ENCODE measurements at regions not wholly inside any gene's neighbourhood (a gene's known extent, or its start where the extent isn't known, plus 50 kb on each side); places are given as distances from the start of the nearest gene placed in this dataset.

GRCh38 chr1:80211691-80212380 lies 1205.3 kb upstream of the ADGRL4 start:
- DNase-seq: no peak
- Histone ChIP-seq H3K4me3 (ENCODE audit: low read depth, low read length) (no peak overlapping the region), H3K4me1 (no peaks in the 10 kb centered on the region), H3K9me3 (no peaks in the 10 kb centered on the region), H3K27me3 (replicated peaks; ENCODE audit: control insufficient read depth, insufficient read depth, low read length) (no peaks in the 10 kb centered on the region), H3K36me3 (ENCODE audit: control insufficient read depth, insufficient read depth, low read length) (no peaks in the 10 kb centered on the region)
- intact Hi-C loops (cut with micrococcal nuclease; ENCODE audit: unreplicated experiment): no loop called here
- H3K4me1 Mint-ChIP-seq (ENCODE audit: low read depth, unreplicated experiment): no peaks in the 10 kb centered on the region
- H3K4me3 Mint-ChIP-seq (ENCODE audit: unreplicated experiment): no peak overlapping the region
- no peak overlapping the region for H3K27ac Mint-ChIP-seq (ENCODE audit: unreplicated experiment)
- POLR2A ChIA-PET: no interaction called here
- no peaks in the 10 kb centered on the region for H3K36me3 Mint-ChIP-seq (ENCODE audit: insufficient read depth, unreplicated experiment)
- no peaks in the 10 kb centered on the region for H3K27me3 Mint-ChIP-seq (ENCODE audit: insufficient read depth, unreplicated experiment)
- TF ChIP-seq CTCF (IDR thresholded peaks at IDR 0.05; ENCODE audit: insufficient read depth in 1 of 2, low read depth in 1 of 2, low read length in 1 of 2, severe bottlenecking in 1 of 2, unreplicated experiment in 1 of 2): no peak
- H3K9me3 Mint-ChIP-seq (ENCODE audit: unreplicated experiment): no peaks in the 10 kb centered on the region
- CTCF ChIA-PET: no interaction called here
- no TSS peak for BruUV-seq (replicated peaks)

GRCh38 chr1:80202118-80202517 lies 1195.6 kb upstream of the ADGRL4 start:
- Mint-ChIP-seq H3K36me3 (ENCODE audit: insufficient read depth, unreplicated experiment) (no peaks in the 10 kb centered on the region), H3K27me3 (ENCODE audit: insufficient read depth, unreplicated experiment) (no peaks in the 10 kb centered on the region), H3K4me1 (ENCODE audit: low read depth, unreplicated experiment) (no peaks in the 10 kb centered on the region), H3K9me3 (ENCODE audit: unreplicated experiment) (no peaks in the 10 kb centered on the region), H3K27ac (ENCODE audit: unreplicated experiment) (no peak overlapping the region), H3K4me3 (ENCODE audit: unreplicated experiment) (no peak overlapping the region)
- intact Hi-C loops (cut with micrococcal nuclease; ENCODE audit: unreplicated experiment): no loop called here
- Histone ChIP-seq H3K9me3 (no peaks in the 10 kb centered on the region), H3K27me3 (replicated peaks; ENCODE audit: control insufficient read depth, insufficient read depth, low read length) (no peaks in the 10 kb centered on the region), H3K36me3 (ENCODE audit: control insufficient read depth, insufficient read depth, low read length) (no peaks in the 10 kb centered on the region), H3K4me3 (ENCODE audit: low read depth, low read length) (no peak overlapping the region), H3K4me1 (no peaks in the 10 kb centered on the region)
- no peak for DNase-seq
- ChIA-PET CTCF (no interaction called here), POLR2A (no interaction called here)
- BruUV-seq (replicated peaks): no TSS peak
- no peak for TF ChIP-seq CTCF (IDR thresholded peaks at IDR 0.05; ENCODE audit: insufficient read depth in 1 of 2, low read depth in 1 of 2, low read length in 1 of 2, severe bottlenecking in 1 of 2, unreplicated experiment in 1 of 2)

- H3K36me3 Mint-ChIP-seq (ENCODE audit: insufficient read depth, unreplicated experiment): no peaks in the 10 kb centered on the region
- Histone ChIP-seq H3K9me3 (no peaks in the 10 kb centered on the region), H3K4me1 (no peaks in the 10 kb centered on the region), H3K36me3 (ENCODE audit: control insufficient read depth, insufficient read depth, low read length) (no peaks in the 10 kb centered on the region), H3K4me3 (ENCODE audit: low read depth, low read length) (no peak overlapping the region), H3K27me3 (replicated peaks; ENCODE audit: control insufficient read depth, insufficient read depth, low read length) (no peaks in the 10 kb centered on the region)
- intact Hi-C loops (cut with micrococcal nuclease; ENCODE audit: unreplicated experiment): no loop called here
- DNase-seq: no peak
- no TSS peak for BruUV-seq (replicated peaks)
- H3K9me3 Mint-ChIP-seq (ENCODE audit: unreplicated experiment): no peaks in the 10 kb centered on the region
- H3K27me3 Mint-ChIP-seq (ENCODE audit: insufficient read depth, unreplicated experiment): no peaks in the 10 kb centered on the region
- CTCF ChIA-PET: no interaction called here
- TF ChIP-seq CTCF (IDR thresholded peaks at IDR 0.05; ENCODE audit: insufficient read depth in 1 of 2, low read depth in 1 of 2, low read length in 1 of 2, severe bottlenecking in 1 of 2, unreplicated experiment in 1 of 2): no peak
- H3K27ac Mint-ChIP-seq (ENCODE audit: unreplicated experiment): no peak overlapping the region
- POLR2A ChIA-PET: no interaction called here
- no peak overlapping the region for H3K4me3 Mint-ChIP-seq (ENCODE audit: unreplicated experiment)
- no peaks in the 10 kb centered on the region for H3K4me1 Mint-ChIP-seq (ENCODE audit: low read depth, unreplicated experiment)
These were observed 1187.7 kb upstream of the ADGRL4 start for GRCh38 chr1:80194221-80194620.

Data from Caco-2 (cell line).